H1 (cell line): ENCODE measurements at regions not wholly inside any gene's neighbourhood (a gene's known extent, or its start where the extent isn't known, plus 50 kb on each side); places are given as distances from the start of the nearest gene placed in this dataset.

Experiments
- CTCF ChIA-PET: fragments of 300-600 bp; sonication (Branson Sonifier 250); formaldehyde crosslinking; loops from one replicate; lab custom pipeline; 2021; ENCODE audit not compliant: partially characterized antibody; lab: Charles Lee
- POLR2A ChIA-PET: fragments of 300-600 bp; sonication (Branson Sonifier 250); formaldehyde crosslinking; loops from one replicate; lab custom pipeline; 2021; ENCODE audit warnings: inconsistent platforms; ENCODE audit not compliant: partially characterized antibody; lab: Charles Lee
- DNase-seq, 2 experiments: peaks; one replicate each; pipeline versions ENCODE4 v3.0.0 to v3.0.0-alpha.2; 2010 to 2022; ENCODE audit warnings: low spot score in 2 of 2, low read depth in 1 of 2, mixed read lengths in 1 of 2
- FAIRE-seq: peaks from 2 replicates; lab custom pipeline; 2011; peaks lifted over from hg19 to GRCh38; lab: Jason Lieb, UNC
- H2AFZ ChIP-seq: 2 replicates; pipeline ENCODE4 v1.8.1; 2012; ENCODE audit warnings: low read length, inconsistent platforms
- H2AK5ac ChIP-seq: 2 replicates; pipeline ENCODE4 v1.6.1; 2013; ENCODE audit warnings: low read depth, low read length
- H2BK120ac ChIP-seq: replicated peaks from 2 replicates; pipeline ENCODE3; 2013; ENCODE audit warnings: low read depth, low read length, inconsistent platforms
- H2BK12ac ChIP-seq: 2 replicates; pipeline ENCODE4 v1.6.1; 2013; ENCODE audit warnings: low read depth, low read length
- H2BK15ac ChIP-seq: 2 replicates; pipeline ENCODE4 v1.6.1; 2013; ENCODE audit warnings: low read length
- H2BK20ac ChIP-seq: 2 replicates; pipeline ENCODE4 v1.6.1; 2013; ENCODE audit warnings: low read length
- H2BK5ac ChIP-seq: 2 replicates; pipeline ENCODE4 v1.6.1; 2013; ENCODE audit warnings: low read depth, low read length
- H3K14ac ChIP-seq: 2 replicates; pipeline ENCODE4 v1.6.1; 2013; ENCODE audit warnings: inconsistent platforms; ENCODE audit not compliant: insufficient read length
- H3K18ac ChIP-seq: 2 replicates; pipeline ENCODE4 v1.6.1; 2013; ENCODE audit warnings: low read length; ENCODE audit errors: extremely low read depth
- H3K23ac ChIP-seq: 2 replicates; pipeline ENCODE4 v1.6.1; 2013; ENCODE audit warnings: inconsistent platforms; ENCODE audit not compliant: insufficient read length
- H3K23me2 ChIP-seq: 2 replicates; pipeline ENCODE4 v1.6.1; 2013; ENCODE audit warnings: low read depth, low read length
- H3K27ac ChIP-seq: 2 replicates; pipeline ENCODE4 v1.6.1; 2011; ENCODE audit warnings: low read depth, low read length, inconsistent platforms
- H3K27me3 ChIP-seq, 4 experiments: replicated peaks in 1 of 4; 1 replicate in 1 of 4; 2 replicates in 3 of 4; pipeline versions ENCODE4 v1.6.1 to v1.8.1; 2011 to 2013; ENCODE audit warnings: low read length in 3 of 4, mild to moderate bottlenecking in 3 of 4, inconsistent platforms in 2 of 4, mixed read lengths in 2 of 4, moderate library complexity in 1 of 4; ENCODE audit not compliant: control insufficient read depth in 3 of 4, insufficient read depth in 3 of 4; ENCODE audit errors: extremely low read depth in 1 of 4
- H3K36me3 ChIP-seq, 4 experiments: 2 replicates each; pipeline versions ENCODE4 v1.6.1 to v1.8.1; 2011 to 2013; ENCODE audit warnings: mild to moderate bottlenecking in 4 of 4, low read length in 3 of 4, moderate library complexity in 2 of 4, control low read depth in 1 of 4, inconsistent platforms in 1 of 4; ENCODE audit not compliant: insufficient read depth in 4 of 4, control insufficient read depth in 2 of 4
- H3K4ac ChIP-seq: replicated peaks from 2 replicates; pipeline ENCODE3; 2013; ENCODE audit warnings: low read length, low read depth, mixed read lengths, inconsistent platforms; ENCODE audit not compliant: insufficient read length
- H3K4me1 ChIP-seq, 4 experiments: replicated peaks in 1 of 4; 1 replicate in 1 of 4; 2 replicates in 3 of 4; pipeline versions ENCODE4 v1.6.1 to v1.8.1; 2011 to 2013; ENCODE audit warnings: low read length in 3 of 4, inconsistent platforms in 2 of 4, mixed read lengths in 1 of 4; ENCODE audit not compliant: insufficient read depth in 4 of 4, control insufficient read depth in 3 of 4
- H3K4me2 ChIP-seq, 2 experiments: 2 replicates each; pipeline versions ENCODE4 v1.6.1 to v1.8.1; 2011 to 2013; ENCODE audit warnings: low read depth in 2 of 2, low read length in 2 of 2, control low read depth in 1 of 2, inconsistent platforms in 1 of 2, mild to moderate bottlenecking in 1 of 2; ENCODE audit not compliant: insufficient read depth in 1 of 2
- H3K4me3 ChIP-seq, 4 experiments: fragments of 200-600, 300-600 bp in 1 of 4; sonication (generic), shearing (Covaris generic), sonication (Bioruptor Twin) in 1 of 4; 2 replicates each; pipeline versions ENCODE4 v1.5.1 to v1.8.1; 2011 to 2016; ENCODE audit warnings: low read length in 4 of 4, low read depth in 3 of 4, control low read depth in 2 of 4, inconsistent platforms in 2 of 4, mild to moderate bottlenecking in 2 of 4, mixed read lengths in 1 of 4, moderate library complexity in 1 of 4; ENCODE audit not compliant: insufficient read depth in 2 of 4; ENCODE audit errors: extremely low read depth in 1 of 4
- H3K56ac ChIP-seq: replicated peaks from 2 replicates; pipeline ENCODE3; 2013; ENCODE audit warnings: low read depth, mild to moderate bottlenecking, mixed read lengths, low read length, inconsistent platforms; ENCODE audit not compliant: insufficient read length
- H3K79me1 ChIP-seq: 2 replicates; pipeline ENCODE4 v1.6.1; 2013; ENCODE audit warnings: low read depth, low read length, control low read depth
- H3K79me2 ChIP-seq, 2 experiments: 2 replicates each; pipeline versions ENCODE4 v1.6.1 to v1.8.1; 2012 to 2013; ENCODE audit warnings: low read length in 2 of 2, mild to moderate bottlenecking in 2 of 2, inconsistent platforms in 1 of 2; ENCODE audit not compliant: insufficient read depth in 2 of 2, control insufficient read depth in 1 of 2
- H3K9ac ChIP-seq, 4 experiments: replicated peaks in 1 of 4; 1 replicate in 1 of 4; 2 replicates in 3 of 4; pipeline versions ENCODE4 v1.6.1 to v1.8.1; 2011 to 2013; ENCODE audit warnings: low read depth in 3 of 4, low read length in 3 of 4, control low read depth in 2 of 4, mild to moderate bottlenecking in 2 of 4, moderate library complexity in 2 of 4, inconsistent platforms in 1 of 4; ENCODE audit errors: extremely low read depth in 1 of 4
- H3K9me3 ChIP-seq, 2 experiments: 2 replicates each; pipeline versions ENCODE4 v1.6.1 to v1.8.1; 2012 to 2013; ENCODE audit warnings: mild to moderate bottlenecking in 2 of 2, moderate library complexity in 2 of 2, control low read depth in 1 of 2, inconsistent platforms in 1 of 2, low read depth in 1 of 2, low read length in 1 of 2, mixed read lengths in 1 of 2; ENCODE audit not compliant: insufficient read depth in 2 of 2
- H4K20me1 ChIP-seq, 2 experiments: replicated peaks in 1 of 2; 2 replicates each; pipeline versions ENCODE3 to v1.8.1; 2011 to 2013; ENCODE audit warnings: inconsistent platforms in 2 of 2, low read length in 2 of 2, mild to moderate bottlenecking in 1 of 2; ENCODE audit not compliant: insufficient read depth in 2 of 2, control insufficient read depth in 1 of 2
- H4K5ac ChIP-seq: 2 replicates; pipeline ENCODE4 v1.6.1; 2013; ENCODE audit warnings: low read length, low read depth, mixed read lengths, inconsistent platforms; ENCODE audit not compliant: insufficient read length
- H4K8ac ChIP-seq: 2 replicates; pipeline ENCODE4 v1.8.0; 2013; ENCODE audit warnings: mild to moderate bottlenecking, moderate library complexity, low read length, inconsistent platforms; ENCODE audit not compliant: insufficient read depth; ENCODE audit errors: extremely low read depth
- H4K91ac ChIP-seq: replicated peaks from 2 replicates; pipeline ENCODE3; 2013; ENCODE audit warnings: low read length, mixed read lengths, inconsistent platforms; ENCODE audit not compliant: insufficient read length
- CREB1 ChIP-seq: IDR thresholded peaks from 2 replicates; pipeline ENCODE4 v1.6.1; 2012; ENCODE audit warnings: inconsistent platforms
- EP300 ChIP-seq, 2 experiments: IDR thresholded peaks; 1 replicate in 1 of 2; 2 replicates in 1 of 2; pipeline ENCODE4 v1.6.1; 2011 to 2012; ENCODE audit warnings: low read depth in 2 of 2, low read length in 2 of 2, mild to moderate bottlenecking in 2 of 2, borderline replicate concordance in 1 of 2, inconsistent platforms in 1 of 2, moderate library complexity in 1 of 2
- FOSL1 ChIP-seq: IDR thresholded peaks from 2 replicates; pipeline ENCODE4 v1.6.1; 2011; ENCODE audit warnings: mild to moderate bottlenecking, low read depth, low read length, moderate library complexity; ENCODE audit not compliant: insufficient read depth
- MAFK ChIP-seq: IDR thresholded peaks from 2 replicates; pipeline ENCODE4 v1.6.1; 2012; ENCODE audit warnings: low read depth, mild to moderate bottlenecking, improper control_type of control experiment, low read length
- NRF1 ChIP-seq: IDR thresholded peaks from 2 replicates; pipeline ENCODE4 v1.6.1; 2011; ENCODE audit warnings: mild to moderate bottlenecking, low read depth, low read length, improper control_type of control experiment
- RNF2 ChIP-seq: fragments of 200-900, 300-1000 bp; sonication (generic); IDR thresholded peaks from 2 replicates; pipeline ENCODE4 v1.7.1; 2016; ENCODE audit warnings: borderline replicate concordance, low read depth, mild to moderate bottlenecking, antibody characterized with exemption, low read length; ENCODE audit not compliant: poor library complexity, severe bottlenecking; ENCODE audit errors: missing control alignments
- SIRT6 ChIP-seq: IDR thresholded peaks from one replicate; pipeline ENCODE4 v1.7.1; 2012; ENCODE audit warnings: low read length, inconsistent platforms
- SP1 ChIP-seq: IDR thresholded peaks from 2 replicates; pipeline ENCODE4 v1.6.1; 2011; ENCODE audit warnings: low read depth, low read length
- SP4 ChIP-seq: IDR thresholded peaks from 2 replicates; pipeline ENCODE4 v1.6.1; 2012; ENCODE audit warnings: low read length, inconsistent platforms
- TAF7 ChIP-seq: optimal IDR thresholded peaks from 2 replicates; pipeline ENCODE3; 2011; ENCODE audit warnings: low read depth, mild to moderate bottlenecking, inconsistent platforms, low read length, moderate library complexity, borderline replicate concordance
- TBP ChIP-seq: IDR thresholded peaks from 2 replicates; pipeline ENCODE4 v1.6.1; 2011; ENCODE audit warnings: low read depth, low read length, improper control_type of control experiment
- TEAD4 ChIP-seq: IDR thresholded peaks from 2 replicates; pipeline ENCODE4 v1.6.1; 2012; ENCODE audit warnings: low read depth, low read length, inconsistent platforms, mixed read lengths
- ZNF274 ChIP-seq: IDR thresholded peaks from 2 replicates; pipeline ENCODE4 v1.7.0; 2012; ENCODE audit warnings: low read length, borderline replicate concordance; ENCODE audit errors: extremely low read depth
- WGBS, 2 experiments: shearing (Covaris generic) in 1 of 2; methylation state at CpG; one replicate each; pipeline versions ENCODE4 v1.1.6 to v1.1.7; 2013 to 2015; ENCODE audit warnings: low lambda C conversion rate in 2 of 2, mixed read lengths in 2 of 2, inconsistent platforms in 1 of 2, low coverage in 1 of 2, missing lambda C conversion rate in 1 of 2; ENCODE audit not compliant: insufficient replicate concordance in 2 of 2, insufficient coverage in 1 of 2, insufficient read length in 1 of 2; ENCODE audit errors: extremely low coverage in 1 of 2, missing lambda C conversion rate in 1 of 2; 5-methylcytosine and 5-hydroxymethylcytosine counted together

DNA sequence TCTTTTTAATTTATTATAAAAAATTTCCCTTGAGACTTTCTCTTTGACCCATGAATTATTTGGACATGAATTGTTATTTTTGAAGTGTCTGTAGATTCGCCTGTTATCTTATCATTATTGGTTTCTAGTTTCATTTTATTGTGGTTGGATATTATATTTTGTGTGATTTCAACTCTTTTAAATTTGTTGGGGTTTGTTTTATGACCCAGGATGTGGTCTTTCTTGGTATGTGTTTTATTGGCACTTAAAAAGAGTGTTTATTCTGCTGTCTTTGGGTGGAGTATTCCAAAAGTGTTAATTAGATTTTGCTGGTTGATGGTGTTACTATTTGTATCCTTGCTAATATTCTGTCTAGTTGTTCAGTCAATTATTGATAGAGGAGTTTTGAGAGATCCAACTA is 50.5 kb upstream of the GPR141 start:
- no peaks in the 10 kb centered on the region for H3K79me2 ChIP-seq
- peaks cover 0 to 6% of the 10 kb centered on the region in 2 experiments; a peak in 1 of 4 replicates for H3K9me3 ChIP-seq
- ChIA-PET POLR2A (no interaction called here), CTCF (no interaction called here)
- no peak overlapping the region for H2BK12ac ChIP-seq
- H3K56ac ChIP-seq = no peak overlapping the region
- H3K4me2 ChIP-seq = no peak overlapping the region
- H3K79me1 ChIP-seq = no peaks in the 10 kb centered on the region; the same call in 1 of the 2 replicates
- H2BK15ac ChIP-seq = no peak overlapping the region
- no peak overlapping the region for H3K9ac ChIP-seq
- H3K4me1 ChIP-seq = no peaks in the 10 kb centered on the region
- H3K36me3 ChIP-seq = no peaks in the 10 kb centered on the region
- H2BK20ac ChIP-seq = no peak overlapping the region
- H3K27me3 ChIP-seq = no peaks in the 10 kb centered on the region
- no peak overlapping the region for H3K14ac ChIP-seq
- WGBS, 2 experiments = 81% methylated on average over 1 of the region's 1 CpG; no CpG with 5 or more reads in 1 of the 2 experiments
- H3K27ac ChIP-seq = no peak overlapping the region
- no peak overlapping the region for H3K23ac ChIP-seq
- H2AK5ac ChIP-seq = no peak overlapping the region
- no peak overlapping the region for H3K18ac ChIP-seq
- no peak for FAIRE-seq
- H2BK5ac ChIP-seq = no peak overlapping the region
- H4K20me1 ChIP-seq = no peaks in the 10 kb centered on the region
- no peaks in the 10 kb centered on the region for H3K23me2 ChIP-seq
- H2AFZ ChIP-seq = no peak overlapping the region
- no peak for DNase-seq
- H3K4ac ChIP-seq = no peak overlapping the region
- H4K91ac ChIP-seq = no peak overlapping the region
- no peak overlapping the region for H4K5ac ChIP-seq
- no peak overlapping the region for H3K4me3 ChIP-seq
- H4K8ac ChIP-seq = no peak overlapping the region
- H2BK120ac ChIP-seq = no peak overlapping the region
- TF ChIP-seq CREB1 = no peak
- no peak for TF ChIP-seq TAF7
- no peak for TF ChIP-seq TEAD4
- TF ChIP-seq RNF2 = no peak
- no peak for TF ChIP-seq ZNF274
- no peak for TF ChIP-seq EP300 (IDR thresholded peaks at IDR 0.05; ENCODE audit: borderline replicate concordance in 1 of 2, low read depth in 2 of 2, low read length in 2 of 2)
- TF ChIP-seq SP1 = no peak
- TF ChIP-seq FOSL1 = no peak
- no peak for TF ChIP-seq TBP
- TF ChIP-seq SIRT6 = no peak
- TF ChIP-seq NRF1 = no peak
- TF ChIP-seq SP4 = no peak
- TF ChIP-seq MAFK = no peak
